Astrocyte of the cerebellum (primary cell): ENCODE measurements at regions not wholly inside any gene's neighbourhood (a gene's known extent, or its start where the extent isn't known, plus 50 kb on each side); places are given as distances from the start of the nearest gene placed in this dataset.

Experiments
- DNase-seq: peaks from one replicate; pipeline ENCODE4 v3.0.0-alpha.2; 2011; ENCODE audit warnings: low read depth
- H3K4me3 ChIP-seq: 2 replicates; pipeline ENCODE4 v1.5.1; 2011; ENCODE audit warnings: mild to moderate bottlenecking, low read depth, low read length, moderate library complexity
- in situ Hi-C: cut with HindIII; loops from 2 replicates; pipeline ENCODE4 v1.10.0; 2017; ENCODE audit warnings: low sequenced_read_pairs
- TF ChIP-seq, protein P1 (sequence below): IDR thresholded peaks from 2 replicates; pipeline ENCODE4 v1.5.1; 2012; ENCODE audit warnings: low read length, low read depth, moderate library complexity, mild to moderate bottlenecking; ENCODE audit errors: missing control alignments

- no peak for DNase-seq
- TF ChIP-seq, protein P1, sequence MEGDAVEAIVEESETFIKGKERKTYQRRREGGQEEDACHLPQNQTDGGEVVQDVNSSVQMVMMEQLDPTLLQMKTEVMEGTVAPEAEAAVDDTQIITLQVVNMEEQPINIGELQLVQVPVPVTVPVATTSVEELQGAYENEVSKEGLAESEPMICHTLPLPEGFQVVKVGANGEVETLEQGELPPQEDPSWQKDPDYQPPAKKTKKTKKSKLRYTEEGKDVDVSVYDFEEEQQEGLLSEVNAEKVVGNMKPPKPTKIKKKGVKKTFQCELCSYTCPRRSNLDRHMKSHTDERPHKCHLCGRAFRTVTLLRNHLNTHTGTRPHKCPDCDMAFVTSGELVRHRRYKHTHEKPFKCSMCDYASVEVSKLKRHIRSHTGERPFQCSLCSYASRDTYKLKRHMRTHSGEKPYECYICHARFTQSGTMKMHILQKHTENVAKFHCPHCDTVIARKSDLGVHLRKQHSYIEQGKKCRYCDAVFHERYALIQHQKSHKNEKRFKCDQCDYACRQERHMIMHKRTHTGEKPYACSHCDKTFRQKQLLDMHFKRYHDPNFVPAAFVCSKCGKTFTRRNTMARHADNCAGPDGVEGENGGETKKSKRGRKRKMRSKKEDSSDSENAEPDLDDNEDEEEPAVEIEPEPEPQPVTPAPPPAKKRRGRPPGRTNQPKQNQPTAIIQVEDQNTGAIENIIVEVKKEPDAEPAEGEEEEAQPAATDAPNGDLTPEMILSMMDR: no peak
- no peak overlapping the region for H3K4me3 ChIP-seq
- in situ Hi-C loops: loop anchor here (5.0 kb wide), 1 partner anchor 45 kb away; no protein-coding TSS in a partner anchor
These were observed 156.2 kb upstream of the COL8A1 start for GRCh38 chr3:99482191-99482590.

DNA sequence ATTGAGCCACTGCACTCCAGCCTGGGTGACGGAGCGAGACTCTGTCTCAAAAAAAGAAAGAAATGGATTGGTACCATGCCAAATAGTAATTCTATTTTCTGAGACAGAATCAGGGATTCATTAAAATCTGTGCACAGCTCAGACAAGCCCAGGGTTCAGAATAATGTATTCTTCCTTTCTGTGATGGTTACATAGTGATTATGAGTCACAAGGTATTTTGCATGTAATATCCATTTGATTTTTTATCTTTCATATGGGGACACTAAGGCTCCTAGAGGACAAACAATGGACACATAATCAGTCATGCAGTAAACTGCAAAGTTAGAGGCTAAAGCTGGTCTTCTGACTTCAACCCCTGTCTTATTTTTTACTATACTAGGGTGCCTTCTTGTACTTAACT lies 156.8 kb upstream of the COL8A1 start:
- TF ChIP-seq, protein P1: no peak
- no peak overlapping the region for H3K4me3 ChIP-seq
- no peak for DNase-seq
- in situ Hi-C loops: loop anchor here (5.0 kb wide), 1 partner anchor 44 kb away; no protein-coding TSS in a partner anchor

GRCh38 chr3:99479768-99480167 lies 158.6 kb upstream of the COL8A1 start:
- in situ Hi-C loops: loop anchor here (5.0 kb wide), 1 partner anchor 42 kb away; no protein-coding TSS in a partner anchor
- no peak overlapping the region for H3K4me3 ChIP-seq
- DNase-seq: no peak
- TF ChIP-seq, protein P1: no peak

GRCh38 chr3:99477650-99478049 lies 160.7 kb upstream of the COL8A1 start:
- in situ Hi-C loops: no loop called here
- TF ChIP-seq, protein P1: no peak
- H3K4me3 ChIP-seq: no peak overlapping the region
- no peak for DNase-seq

DNA sequence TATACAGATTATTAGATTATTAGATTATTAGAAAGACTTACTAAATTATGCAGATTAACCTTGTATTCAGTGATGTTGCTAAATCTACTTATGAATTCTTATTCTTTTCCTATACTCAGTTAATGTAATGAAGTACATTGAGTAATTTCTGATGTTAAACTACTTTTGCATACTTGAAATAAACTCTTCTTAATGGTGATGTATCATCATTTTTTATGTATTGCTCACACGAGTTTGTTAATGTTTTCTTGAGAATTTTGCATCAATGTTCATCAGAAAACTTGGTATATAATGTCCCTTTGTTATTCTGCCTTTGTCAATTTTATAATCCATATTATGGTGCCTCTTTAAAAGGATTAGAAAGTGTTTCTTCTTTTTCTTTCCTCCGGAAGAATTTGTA lies 163.2 kb upstream of the COL8A1 start:
- in situ Hi-C loops: no loop called here
- DNase-seq: no peak
- no peak overlapping the region for H3K4me3 ChIP-seq
- TF ChIP-seq, protein P1: no peak

DNA sequence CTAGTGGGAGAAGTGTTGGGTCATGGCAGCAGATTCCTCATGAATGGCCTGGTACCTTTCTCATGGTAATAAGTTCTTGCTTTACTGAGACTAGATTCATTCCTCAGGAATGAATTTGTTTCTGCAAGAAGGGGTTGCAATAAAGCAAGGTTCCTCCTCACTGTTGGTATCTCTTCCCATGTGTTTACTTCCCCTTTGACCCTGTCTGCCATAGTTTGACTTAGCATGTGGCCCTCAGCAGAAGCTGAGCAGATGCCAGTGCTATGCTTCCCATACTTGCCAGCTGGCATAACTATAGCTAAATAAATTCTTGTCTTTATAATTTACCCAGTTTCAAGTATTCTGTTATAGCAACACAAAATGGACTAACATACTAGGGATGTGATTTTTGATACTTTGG lies 163.6 kb upstream of the COL8A1 start:
- DNase-seq: no peak
- TF ChIP-seq, protein P1: no peak
- no peak overlapping the region for H3K4me3 ChIP-seq
- in situ Hi-C loops: no loop called here

DNA sequence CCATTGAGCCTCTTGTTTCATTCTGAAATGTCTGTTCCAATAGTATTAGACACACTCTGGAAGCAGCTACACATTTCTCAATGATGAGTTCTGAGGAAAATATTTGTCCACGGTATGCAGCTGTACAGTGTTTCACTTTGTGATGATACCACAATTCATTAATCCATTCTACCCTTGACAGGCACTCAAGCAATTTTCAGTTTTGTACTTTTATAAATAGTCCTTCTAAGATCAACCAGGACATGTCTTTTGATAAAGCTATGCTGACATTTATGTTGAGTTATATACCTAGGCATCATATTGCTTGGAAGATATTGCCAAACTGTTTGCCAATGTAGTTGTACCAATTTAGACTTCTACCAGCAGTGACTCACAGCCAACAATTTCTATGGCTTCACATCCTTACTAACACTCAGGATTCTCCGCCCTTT lies 165.1 kb upstream of the COL8A1 start:
- in situ Hi-C loops: no loop called here
- peak; percentile 31 for DNase-seq
- TF ChIP-seq, protein P1: no peak
- no peak overlapping the region for H3K4me3 ChIP-seq
